ENCODE measurements at regions not wholly inside any gene's neighbourhood (a gene's known extent, or its start where the extent isn't known, plus 50 kb on each side); places are given as distances from the start of the nearest gene placed in this dataset.

DNA sequence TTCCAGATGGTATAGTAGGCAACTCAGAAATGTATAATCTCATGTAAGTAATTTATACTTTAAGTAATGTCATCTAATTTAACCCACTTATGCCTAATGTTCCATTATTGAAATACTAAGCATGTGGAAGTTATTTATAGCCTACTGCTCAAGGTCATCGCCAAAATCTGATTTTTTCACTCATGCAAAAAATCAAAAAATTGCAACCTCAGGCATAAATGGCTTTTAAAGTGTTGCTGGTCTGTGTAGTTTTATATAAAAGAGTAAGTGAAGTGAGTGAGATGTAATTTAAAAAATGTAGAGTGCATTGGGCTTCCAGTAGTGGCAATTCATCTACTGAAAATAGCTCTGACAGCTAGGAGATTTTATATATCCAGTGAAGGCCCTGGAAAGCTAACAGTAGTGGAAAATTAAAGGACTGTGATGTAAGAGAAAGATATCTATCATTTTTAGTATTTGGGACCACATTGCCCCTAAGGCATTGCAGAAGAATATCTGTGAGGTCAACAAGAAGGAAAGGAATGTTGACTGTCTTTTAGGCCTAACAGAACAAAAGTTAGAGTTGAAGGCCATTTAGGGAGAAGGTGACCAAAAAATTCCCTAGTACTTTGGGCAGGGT is 624.5 kb upstream of the CHORDC1 start:
- Mint-ChIP-seq H3K36me3 (no peaks in the 10 kb centered on the region), H3K4me1 (no peaks in the 10 kb centered on the region), H3K9me3 (peaks cover 0 to 2% of the 10 kb centered on the region in 2 donors), H3K4me3 (no peak overlapping the region), H3K27me3 (no peaks in the 10 kb centered on the region), H3K27ac (no peak overlapping the region)
- ATAC-seq (replicated peaks) (no peak), DNase-seq (no peak)

DNA sequence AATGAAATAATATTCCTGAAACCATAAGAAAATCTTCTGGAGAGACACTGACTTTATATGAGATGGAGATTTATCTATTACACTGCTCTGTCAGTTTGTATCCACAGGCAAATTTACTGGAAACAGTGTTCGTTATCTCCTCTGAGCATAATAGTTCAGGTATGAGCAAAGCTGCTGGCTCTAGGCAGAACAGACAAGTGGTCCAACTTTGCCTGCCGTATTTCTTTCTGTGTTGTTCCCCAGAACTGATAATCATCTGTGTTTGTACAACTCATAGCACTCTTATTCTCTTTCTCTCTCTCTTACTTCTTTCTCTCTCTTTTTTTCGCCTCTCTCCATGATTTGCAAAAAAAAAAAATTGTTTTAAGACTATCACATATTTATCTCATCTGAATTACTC is 623.8 kb upstream of the CHORDC1 start:
- Mint-ChIP-seq H3K36me3 (no peaks in the 10 kb centered on the region), H3K4me1 (no peaks in the 10 kb centered on the region), H3K4me3 (no peak overlapping the region), H3K9me3 (peaks cover 0 to 2% of the 10 kb centered on the region in 2 donors), H3K27ac (no peak overlapping the region), H3K27me3 (no peaks in the 10 kb centered on the region)
- no peak for DNase-seq
- ATAC-seq (replicated peaks), result no peak

DNA sequence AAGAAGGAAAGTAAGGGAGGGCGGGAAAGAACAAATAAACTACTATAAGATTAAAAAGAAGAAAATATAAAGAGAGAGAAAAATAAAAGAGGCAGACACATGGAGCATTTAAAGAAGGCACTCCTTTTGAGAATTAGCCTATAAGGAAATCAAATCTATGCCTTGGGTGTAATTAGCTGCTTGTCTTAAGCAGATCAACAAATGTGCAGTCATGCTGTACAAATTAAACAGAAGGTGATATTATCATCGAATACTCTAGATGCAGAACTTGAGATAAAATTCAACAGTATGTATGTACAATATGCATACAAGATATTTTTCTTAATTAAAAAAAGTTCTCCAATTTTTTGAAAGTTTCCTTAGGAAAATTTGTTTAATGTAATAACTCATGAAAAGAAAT is 623.0 kb upstream of the CHORDC1 start:
- Mint-ChIP-seq H3K4me1 (no peaks in the 10 kb centered on the region), H3K36me3 (no peaks in the 10 kb centered on the region), H3K9me3 (peaks cover 0 to 4% of the 10 kb centered on the region in 2 donors), H3K27me3 (no peaks in the 10 kb centered on the region), H3K27ac (no peak overlapping the region), H3K4me3 (no peak overlapping the region)
- DNase-seq, result no peak
- ATAC-seq (replicated peaks), result no peak

DNA sequence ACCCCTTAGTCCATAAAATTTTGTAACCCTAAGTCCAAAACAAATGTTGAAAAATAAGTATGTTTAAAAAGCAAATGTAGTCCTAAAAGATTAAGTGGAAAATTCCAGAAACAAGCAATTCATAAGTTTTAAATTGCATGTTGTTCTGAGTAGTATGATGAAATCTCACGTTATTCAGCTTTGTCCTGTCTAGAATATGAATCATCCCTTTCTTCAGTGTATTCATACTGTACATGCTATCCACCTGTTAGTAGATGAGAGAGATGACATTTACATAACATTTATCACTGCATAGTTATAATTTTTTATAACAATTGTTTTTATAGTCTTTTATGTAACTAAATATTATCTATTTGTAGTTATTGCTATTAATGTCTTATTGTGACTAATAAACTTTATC is 622.3 kb upstream of the CHORDC1 start:
- ATAC-seq (replicated peaks) (no peak), DNase-seq (no peak)
- H3K4me1 Mint-ChIP-seq, result no peaks in the 10 kb centered on the region
- H3K27ac Mint-ChIP-seq, result no peak overlapping the region
- H3K27me3 Mint-ChIP-seq, result no peaks in the 10 kb centered on the region
- no peaks in the 10 kb centered on the region for H3K36me3 Mint-ChIP-seq
- H3K9me3 Mint-ChIP-seq, result peaks cover 0 to 4% of the 10 kb centered on the region in 2 donors
- H3K4me3 Mint-ChIP-seq, result no peak overlapping the region

DNA sequence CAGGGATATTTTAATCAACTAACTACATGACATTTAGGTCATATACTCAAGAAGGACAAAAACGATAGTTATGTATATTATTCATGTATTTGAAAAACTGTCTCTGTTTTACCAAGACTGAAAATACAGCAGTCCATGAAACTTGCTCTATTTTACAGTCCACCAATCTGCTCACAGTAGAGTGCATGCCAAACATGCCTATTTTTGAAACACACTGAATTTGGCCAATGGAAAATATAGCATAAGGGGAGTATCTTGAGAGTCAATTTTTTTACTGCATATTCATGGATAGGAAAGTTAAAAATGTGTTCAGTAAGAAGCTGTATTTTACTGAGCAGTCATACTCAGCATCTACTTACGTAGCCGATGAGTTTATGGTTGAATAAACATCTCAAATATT is 621.2 kb upstream of the CHORDC1 start:
- H3K9me3 Mint-ChIP-seq, result peaks cover 0 to 4% of the 10 kb centered on the region in 2 donors
- no peak for DNase-seq
- H3K27me3 Mint-ChIP-seq, result no peaks in the 10 kb centered on the region
- no peaks in the 10 kb centered on the region for H3K36me3 Mint-ChIP-seq
- no peaks in the 10 kb centered on the region for H3K4me1 Mint-ChIP-seq
- no peak for ATAC-seq (replicated peaks)
- H3K27ac Mint-ChIP-seq, result no peak overlapping the region
- no peak overlapping the region for H3K4me3 Mint-ChIP-seq

DNA sequence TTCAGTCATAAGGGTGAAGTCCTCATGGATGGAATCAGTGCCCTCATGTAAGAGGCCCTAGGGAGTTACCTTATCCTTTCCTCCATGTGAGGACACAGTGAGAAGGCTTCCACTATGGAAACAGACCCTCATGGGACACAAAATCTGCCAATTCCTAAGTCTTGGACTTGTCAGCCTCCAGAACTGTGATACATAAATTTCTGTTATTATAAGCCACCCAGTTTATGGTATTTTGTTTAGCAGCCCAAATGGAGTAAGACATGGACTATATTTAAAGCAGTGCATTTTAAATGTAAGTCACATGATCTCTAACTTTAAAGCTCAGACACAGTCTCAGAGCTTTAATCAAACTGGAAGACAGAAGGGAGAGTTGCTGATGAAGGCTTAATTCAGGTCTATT is 619.8 kb upstream of the CHORDC1 start:
- H3K36me3 Mint-ChIP-seq, result no peaks in the 10 kb centered on the region
- DNase-seq, result no peak

DNA sequence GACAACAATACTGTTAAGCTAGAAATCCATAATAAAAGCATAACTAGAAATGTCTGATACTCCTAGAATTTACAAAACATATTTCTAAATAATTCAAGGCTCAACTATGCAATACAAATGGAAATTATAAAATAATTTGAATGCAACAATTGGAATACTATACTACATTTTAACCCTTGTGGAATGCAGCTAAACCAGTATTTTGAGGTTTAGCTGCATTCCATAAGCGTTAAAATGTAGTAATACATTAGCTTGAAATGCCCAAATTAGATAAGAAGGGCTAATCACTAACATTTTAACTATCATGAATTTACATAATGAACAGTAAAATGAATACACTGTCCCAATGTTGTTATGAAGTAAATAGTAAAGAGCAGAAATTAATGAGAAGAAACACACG is 617.2 kb upstream of the CHORDC1 start:
- no peak overlapping the region for H3K4me3 Mint-ChIP-seq
- no peak for ATAC-seq (replicated peaks)
- peaks cover 0 to 4% of the 10 kb centered on the region in 2 donors for H3K9me3 Mint-ChIP-seq
- no peak for DNase-seq
- no peak overlapping the region for H3K27ac Mint-ChIP-seq
- H3K27me3 Mint-ChIP-seq, result no peaks in the 10 kb centered on the region
- H3K4me1 Mint-ChIP-seq, result no peaks in the 10 kb centered on the region
- no peaks in the 10 kb centered on the region for H3K36me3 Mint-ChIP-seq

More for the DNA sequence above, 619.8 kb upstream of the CHORDC1 start:
- H3K9me3 Mint-ChIP-seq, result peaks cover 0 to 4% of the 10 kb centered on the region in 2 donors
- no peaks in the 10 kb centered on the region for H3K4me1 Mint-ChIP-seq
- no peak overlapping the region for H3K4me3 Mint-ChIP-seq
- no peak overlapping the region for H3K27ac Mint-ChIP-seq
- no peak for ATAC-seq (replicated peaks)
- H3K27me3 Mint-ChIP-seq, result no peaks in the 10 kb centered on the region

DNA sequence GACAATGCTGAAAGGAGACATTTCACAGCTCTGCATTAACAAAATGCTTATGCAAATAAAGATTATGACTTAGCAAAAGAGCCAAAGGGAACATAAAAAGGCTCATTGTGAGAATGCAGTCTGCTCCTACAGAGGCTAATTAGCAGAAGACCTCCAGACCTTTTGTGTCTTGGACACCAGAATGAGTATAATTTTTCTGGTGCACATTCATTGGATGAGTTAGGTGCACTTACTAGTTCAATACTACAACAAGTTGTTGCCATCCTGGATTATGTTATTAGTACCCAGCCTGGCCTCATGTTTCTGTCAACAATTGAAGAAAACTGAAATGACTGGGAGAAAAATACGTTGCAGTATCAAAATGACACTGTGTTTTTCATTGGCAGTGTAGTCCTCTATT is 613.2 kb upstream of the CHORDC1 start:
- Mint-ChIP-seq H3K4me3 (no peak overlapping the region), H3K9me3 (no peaks in the 10 kb centered on the region), H3K36me3 (no peaks in the 10 kb centered on the region), H3K27me3 (no peaks in the 10 kb centered on the region), H3K27ac (no peak overlapping the region), H3K4me1 (no peaks in the 10 kb centered on the region)
- ATAC-seq (replicated peaks), result no peak
- no peak for DNase-seq

DNA sequence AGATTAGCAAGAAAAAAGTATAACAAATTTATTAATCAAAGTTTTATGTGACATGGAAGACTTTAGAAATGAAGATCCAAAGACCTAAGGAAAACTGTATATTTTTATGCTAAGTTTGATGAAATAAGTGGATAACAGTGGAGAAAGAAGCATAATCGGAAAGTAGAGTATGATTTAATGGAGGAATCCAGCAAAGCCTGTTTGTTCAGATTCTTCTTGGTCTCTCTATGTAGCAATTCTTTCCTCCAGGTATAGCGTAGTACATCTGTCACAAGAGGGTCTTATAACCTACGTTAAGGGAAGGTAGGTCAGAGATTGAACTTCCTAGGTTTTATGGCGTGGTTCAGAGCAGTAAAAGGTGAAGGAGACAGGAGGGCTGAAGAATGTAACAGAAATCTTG is 600.6 kb upstream of the CHORDC1 start:
- ATAC-seq (replicated peaks) (no peak), DNase-seq (no peak)
- peaks cover 0 to 6% of the 10 kb centered on the region in 2 donors for H3K9me3 Mint-ChIP-seq
- H3K4me3 Mint-ChIP-seq, result no peak overlapping the region
- H3K27me3 Mint-ChIP-seq, result no peaks in the 10 kb centered on the region
- no peaks in the 10 kb centered on the region for H3K4me1 Mint-ChIP-seq
- no peaks in the 10 kb centered on the region for H3K36me3 Mint-ChIP-seq
- H3K27ac Mint-ChIP-seq, result no peak overlapping the region

DNA sequence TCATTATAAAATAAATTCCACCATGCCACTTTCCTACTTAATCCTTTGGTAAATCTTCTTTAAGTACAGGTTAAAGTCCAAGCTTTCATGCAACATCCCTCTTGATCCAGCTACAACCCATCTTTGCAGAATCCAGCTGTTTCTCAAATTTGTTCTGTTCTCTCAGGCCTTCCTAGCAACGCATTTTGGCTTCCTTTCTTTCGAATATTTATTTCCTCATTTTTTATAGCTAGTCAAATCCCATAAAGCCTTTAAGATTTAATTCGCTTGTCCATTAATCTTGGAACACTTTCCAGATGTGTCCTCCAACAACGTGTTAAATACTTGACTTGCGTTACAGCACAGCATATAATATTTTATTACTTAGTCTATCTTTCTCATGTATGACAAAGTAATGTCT is 600.1 kb upstream of the CHORDC1 start:
- Mint-ChIP-seq H3K27me3 (no peaks in the 10 kb centered on the region), H3K27ac (no peak overlapping the region), H3K4me1 (no peaks in the 10 kb centered on the region), H3K4me3 (no peak overlapping the region), H3K9me3 (peaks cover 0 to 6% of the 10 kb centered on the region in 2 donors), H3K36me3 (no peaks in the 10 kb centered on the region)
- DNase-seq (no peak), ATAC-seq (replicated peaks) (no peak)

DNA sequence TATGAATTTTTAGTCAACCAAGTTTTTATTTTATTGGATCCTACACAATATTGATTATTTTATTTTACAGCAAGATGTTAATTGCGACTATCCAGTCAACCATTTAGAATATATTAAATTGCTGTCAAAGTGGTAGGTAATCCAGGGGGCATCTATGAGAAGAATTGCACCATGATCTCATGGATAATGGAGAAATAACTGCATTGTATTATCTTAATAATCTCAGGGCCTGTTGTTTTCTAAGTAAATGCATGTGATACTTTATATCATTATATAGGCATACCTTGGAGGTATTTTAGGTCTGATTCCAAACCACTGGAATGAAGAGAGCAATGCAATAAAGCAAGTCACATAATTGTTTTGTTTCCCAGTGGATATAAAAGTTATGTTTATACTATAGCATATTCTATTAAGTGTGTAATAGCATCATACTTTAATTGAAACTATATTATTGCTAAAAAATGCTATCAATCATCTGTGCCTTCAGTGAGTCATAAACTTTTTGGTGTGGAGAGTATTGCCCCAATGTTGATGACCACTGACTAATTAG is 595.4 kb upstream of the CHORDC1 start:
- ATAC-seq (replicated peaks) (no peak), DNase-seq (no peak)
- H3K4me1 Mint-ChIP-seq, result no peaks in the 10 kb centered on the region
- no peak overlapping the region for H3K27ac Mint-ChIP-seq
- no peak overlapping the region for H3K4me3 Mint-ChIP-seq
- peaks cover 0 to 3% of the 10 kb centered on the region in 2 donors for H3K9me3 Mint-ChIP-seq
- H3K36me3 Mint-ChIP-seq, result no peaks in the 10 kb centered on the region
- H3K27me3 Mint-ChIP-seq, result no peaks in the 10 kb centered on the region

DNA sequence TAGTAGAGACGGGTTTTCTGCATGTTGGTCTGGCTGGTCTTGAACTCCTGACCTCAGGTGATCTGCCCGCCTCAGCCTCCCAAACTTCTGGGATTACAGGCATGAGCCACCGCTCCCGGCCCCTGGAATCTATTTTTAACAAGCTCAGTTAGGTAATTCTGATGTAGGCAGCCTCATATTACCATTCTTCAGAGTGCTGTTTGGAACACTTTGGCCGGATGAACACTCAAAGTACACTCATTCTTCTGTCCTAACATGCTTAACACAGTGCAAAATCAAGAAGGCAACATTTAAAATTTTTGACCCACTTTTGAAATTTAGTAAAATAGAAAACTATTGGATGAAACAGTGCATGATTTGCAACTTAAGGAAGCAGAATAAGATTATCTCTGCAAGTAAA is 586.7 kb upstream of the CHORDC1 start:
- ATAC-seq (replicated peaks), result no peak
- no peak for DNase-seq
- Mint-ChIP-seq H3K9me3 (peaks cover 5 to 7% of the 10 kb centered on the region in 2 donors), H3K4me3 (no peak overlapping the region), H3K4me1 (no peaks in the 10 kb centered on the region), H3K36me3 (no peaks in the 10 kb centered on the region), H3K27me3 (no peaks in the 10 kb centered on the region), H3K27ac (no peak overlapping the region)

DNA sequence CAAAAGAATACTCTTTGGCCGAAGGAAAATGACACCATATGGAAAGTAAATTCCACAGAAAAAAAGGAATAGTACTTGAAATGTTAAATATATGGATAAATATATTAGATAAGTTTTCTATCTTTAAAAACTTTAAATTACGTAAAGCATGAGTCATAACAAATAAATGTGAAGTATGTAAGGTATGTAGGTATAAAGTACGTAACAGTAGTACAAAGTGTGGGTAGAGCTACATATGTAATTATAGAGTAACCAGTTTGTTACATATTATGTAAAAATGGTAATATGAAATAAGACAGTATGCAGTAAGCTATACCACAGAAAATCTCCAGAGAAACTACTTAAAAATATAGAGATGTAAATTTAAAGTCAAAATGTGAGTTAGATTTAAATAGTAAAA is 582.3 kb upstream of the CHORDC1 start:
- no peak for DNase-seq
- no peak overlapping the region for H3K4me3 Mint-ChIP-seq
- no peaks in the 10 kb centered on the region for H3K27me3 Mint-ChIP-seq
- peaks cover 3 to 5% of the 10 kb centered on the region in 2 donors for H3K9me3 Mint-ChIP-seq
- H3K27ac Mint-ChIP-seq, result no peak overlapping the region
- no peak for ATAC-seq (replicated peaks)
- H3K4me1 Mint-ChIP-seq, result no peaks in the 10 kb centered on the region
- no peaks in the 10 kb centered on the region for H3K36me3 Mint-ChIP-seq

DNA sequence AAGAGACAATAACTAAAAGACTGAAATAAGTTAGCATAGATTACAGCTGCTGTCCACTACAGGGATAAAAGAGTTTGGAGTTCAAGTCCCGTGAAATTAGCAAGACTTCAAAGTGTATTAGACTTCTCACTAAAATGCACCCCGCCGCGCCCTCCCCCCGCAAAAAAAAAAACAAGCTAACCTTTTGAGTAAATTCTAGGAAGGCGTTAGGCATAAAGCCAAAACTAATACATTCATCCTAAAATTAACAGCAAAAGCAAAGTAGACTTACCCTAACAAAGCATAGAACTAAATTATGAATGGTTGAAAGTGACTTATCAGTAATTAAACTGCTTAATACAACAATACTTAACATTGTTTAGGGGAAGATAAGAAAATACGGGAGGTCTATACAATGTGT is 581.0 kb upstream of the CHORDC1 start:
- ATAC-seq (replicated peaks), result no peak
- H3K27ac Mint-ChIP-seq, result no peak overlapping the region
- no peak for DNase-seq
- H3K4me1 Mint-ChIP-seq, result no peaks in the 10 kb centered on the region
- H3K27me3 Mint-ChIP-seq, result no peaks in the 10 kb centered on the region
- H3K4me3 Mint-ChIP-seq, result no peak overlapping the region
- no peaks in the 10 kb centered on the region for H3K36me3 Mint-ChIP-seq
- peaks cover 3 to 5% of the 10 kb centered on the region in 2 donors for H3K9me3 Mint-ChIP-seq

DNA sequence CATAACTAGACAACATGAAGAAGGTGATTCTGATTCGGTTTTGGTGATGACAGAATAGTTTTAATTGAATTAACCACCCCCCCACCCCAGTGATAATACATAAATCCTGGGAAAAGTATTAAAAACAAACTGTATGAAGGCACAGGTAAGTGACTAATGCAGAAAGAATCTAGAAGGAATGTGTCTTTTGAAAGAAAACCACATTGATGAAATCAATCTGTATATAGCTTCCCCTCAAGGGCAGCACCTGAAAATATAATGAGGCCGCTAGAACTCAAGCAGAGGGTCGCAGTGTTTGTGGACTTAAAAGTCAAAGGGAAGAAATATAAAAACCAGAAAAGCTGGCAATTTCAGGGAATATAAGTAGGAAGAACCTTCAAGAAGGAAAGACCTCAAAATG is 580.5 kb upstream of the CHORDC1 start:
- Mint-ChIP-seq H3K27me3 (no peaks in the 10 kb centered on the region), H3K9me3 (peaks cover 3 to 9% of the 10 kb centered on the region in 2 donors), H3K36me3 (no peaks in the 10 kb centered on the region), H3K4me1 (no peaks in the 10 kb centered on the region), H3K4me3 (no peak overlapping the region), H3K27ac (no peak overlapping the region)
- ATAC-seq (replicated peaks) (no peak), DNase-seq (no peak)

DNA sequence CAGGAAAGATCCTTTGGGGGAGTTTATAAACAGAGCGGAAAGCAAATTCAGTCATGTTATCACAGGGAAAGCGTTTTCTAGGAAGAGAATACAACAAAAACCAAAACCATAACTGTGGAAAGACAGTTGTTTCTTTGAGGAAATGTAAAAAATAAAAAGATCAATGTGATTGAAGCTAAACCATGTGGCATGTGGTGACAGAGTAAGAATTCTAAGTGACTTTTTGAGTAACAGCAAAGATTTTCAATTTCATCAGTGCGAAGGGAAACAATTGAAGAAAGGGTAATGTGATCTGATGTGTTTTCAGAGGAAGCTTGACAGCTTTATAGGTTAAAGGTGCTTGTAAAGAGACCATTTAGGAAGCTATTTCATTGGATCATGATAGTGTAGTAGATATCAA is 575.9 kb upstream of the CHORDC1 start:
- H3K27me3 Mint-ChIP-seq, result no peaks in the 10 kb centered on the region
- H3K4me1 Mint-ChIP-seq, result no peaks in the 10 kb centered on the region
- H3K4me3 Mint-ChIP-seq, result no peak overlapping the region
- H3K27ac Mint-ChIP-seq, result no peak overlapping the region
- no peak for DNase-seq
- H3K9me3 Mint-ChIP-seq, result peaks cover 3 to 4% of the 10 kb centered on the region in 2 donors
- no peaks in the 10 kb centered on the region for H3K36me3 Mint-ChIP-seq
- no peak for ATAC-seq (replicated peaks)

All from stimulated activated naive B cell treated with anti-CD40 and anti-IgM and Interleukin-4, amounts not matched to agents 10 μg/mL and 1 μg/mL and 100 μg/mL, for 72 hours (primary cell).